H9 (cell line): ENCODE measurements at regions not wholly inside any gene's neighbourhood (a gene's known extent, or its start where the extent isn't known, plus 50 kb on each side); places are given as distances from the start of the nearest gene placed in this dataset.

Experiments used
- DNase-seq: peaks from one replicate; pipeline ENCODE4 v3.0.0-alpha.2; 2017
- H2AFZ ChIP-seq: one replicate; pipeline ENCODE4 v1.6.1; 2013; ENCODE audit warnings: mild to moderate bottlenecking, low read length, control low read depth, moderate library complexity
- H2AK5ac ChIP-seq: 2 replicates; pipeline ENCODE4 v1.6.1; 2013; ENCODE audit warnings: low read length, control low read depth, mixed read lengths; ENCODE audit not compliant: insufficient read length
- H2BK120ac ChIP-seq: one replicate; pipeline ENCODE4 v1.6.1; 2013; ENCODE audit warnings: low read depth, mild to moderate bottlenecking, low read length, control low read depth, inconsistent platforms; ENCODE audit not compliant: poor library complexity, severe bottlenecking
- H2BK12ac ChIP-seq: 2 replicates; pipeline ENCODE4 v1.6.1; 2013; ENCODE audit warnings: low read length, control low read depth, mixed read lengths, low read depth; ENCODE audit not compliant: insufficient read length
- H2BK15ac ChIP-seq: 2 replicates; pipeline ENCODE4 v1.6.1; 2013; ENCODE audit warnings: low read depth, low read length, control low read depth
- H2BK20ac ChIP-seq: one replicate; pipeline ENCODE4 v1.6.1; 2013; ENCODE audit warnings: low read depth, mild to moderate bottlenecking, low read length, control low read depth, inconsistent platforms; ENCODE audit not compliant: poor library complexity, severe bottlenecking
- H2BK5ac ChIP-seq: 2 replicates; pipeline ENCODE4 v1.6.1; 2013; ENCODE audit warnings: low read length, control low read depth, mixed read lengths; ENCODE audit not compliant: insufficient read length
- H3K14ac ChIP-seq: 2 replicates; pipeline ENCODE4 v1.6.1; 2013; ENCODE audit warnings: low read length, control low read depth; ENCODE audit not compliant: insufficient read depth
- H3K18ac ChIP-seq: 2 replicates; pipeline ENCODE4 v1.6.1; 2013; ENCODE audit warnings: low read depth, mild to moderate bottlenecking, mixed read lengths, low read length, control low read depth; ENCODE audit not compliant: insufficient read length
- H3K23ac ChIP-seq: 2 replicates; pipeline ENCODE4 v1.6.1; 2013; ENCODE audit warnings: low read length, control low read depth, mixed read lengths, low read depth; ENCODE audit not compliant: insufficient read length
- H3K23me2 ChIP-seq: 2 replicates; pipeline ENCODE4 v1.6.1; 2013; ENCODE audit warnings: low read depth, mild to moderate bottlenecking, mixed read lengths, low read length, control low read depth; ENCODE audit not compliant: insufficient read length, poor library complexity, severe bottlenecking
- H3K27ac ChIP-seq: 2 replicates; pipeline ENCODE4 v1.5.1; 2013; ENCODE audit warnings: low read length, control low read depth, mixed read lengths, low read depth; ENCODE audit not compliant: insufficient read length
- H3K27me3 ChIP-seq: 2 replicates; pipeline ENCODE4 v1.6.1; 2013; ENCODE audit warnings: low read length, control low read depth, inconsistent platforms; ENCODE audit not compliant: insufficient read depth
- H3K4ac ChIP-seq: 2 replicates; pipeline ENCODE4 v1.6.1; 2013; ENCODE audit warnings: low read depth, mild to moderate bottlenecking, control low read depth, inconsistent platforms, low read length, moderate library complexity
- H3K4me1 ChIP-seq: 2 replicates; pipeline ENCODE4 v1.6.1; 2013; ENCODE audit warnings: low read length, control low read depth, inconsistent platforms; ENCODE audit not compliant: insufficient read depth
- H3K4me2 ChIP-seq: 2 replicates; pipeline ENCODE4 v1.6.1; 2013; ENCODE audit warnings: low read length, control low read depth, mixed read lengths; ENCODE audit not compliant: insufficient read length, insufficient read depth
- H3K56ac ChIP-seq: 2 replicates; pipeline ENCODE4 v1.6.1; 2013; ENCODE audit warnings: low read depth, mild to moderate bottlenecking, mixed read lengths, low read length, control low read depth; ENCODE audit not compliant: insufficient read length
- H3K79me1 ChIP-seq: 2 replicates; pipeline ENCODE4 v1.6.1; 2013; ENCODE audit warnings: low read depth, mild to moderate bottlenecking, moderate library complexity, low read length, control low read depth, inconsistent platforms; ENCODE audit not compliant: insufficient read depth, poor library complexity, severe bottlenecking
- H3K79me2 ChIP-seq: 2 replicates; pipeline ENCODE4 v1.6.1; 2013; ENCODE audit warnings: low read length, control low read depth, inconsistent platforms; ENCODE audit not compliant: insufficient read depth
- H3K9ac ChIP-seq: 2 replicates; pipeline ENCODE4 v1.6.1; 2013; ENCODE audit warnings: low read length, control low read depth, mixed read lengths; ENCODE audit not compliant: insufficient read length; ENCODE audit errors: extremely low read depth
- H3K9me3 ChIP-seq: one replicate; pipeline ENCODE4 v1.6.1; 2013; ENCODE audit warnings: low read depth, low read length, inconsistent platforms; ENCODE audit not compliant: control insufficient read depth
- H3T11ph ChIP-seq: one replicate; pipeline ENCODE4 v1.6.1; 2013; ENCODE audit warnings: mild to moderate bottlenecking, low read length, control low read depth, inconsistent platforms
- H4K20me1 ChIP-seq: one replicate; pipeline ENCODE4 v1.6.1; 2013; ENCODE audit not compliant: control insufficient read depth, insufficient read length, insufficient read depth
- H4K5ac ChIP-seq: 2 replicates; pipeline ENCODE4 v1.6.1; 2013; ENCODE audit warnings: low read depth, mild to moderate bottlenecking, mixed read lengths, low read length, control low read depth; ENCODE audit not compliant: insufficient read length
- H4K8ac ChIP-seq: replicated peaks from 2 replicates; pipeline ENCODE4 v1.6.1; 2013; ENCODE audit warnings: low read length, control low read depth, mixed read lengths, low read depth; ENCODE audit not compliant: insufficient read length
- H4K91ac ChIP-seq: 2 replicates; pipeline ENCODE4 v1.6.1; 2013; ENCODE audit warnings: low read depth, mild to moderate bottlenecking, moderate library complexity, mixed read lengths, low read length, control low read depth; ENCODE audit not compliant: insufficient read length
- H3K27ac Mint-ChIP-seq, 3 experiments: 2 replicates in 2 of 3; 3 replicates in 1 of 3; pipeline ENCODE4 v1.8.0; 2020 to 2021; ENCODE audit warnings: mixed read lengths in 3 of 3, mild to moderate bottlenecking in 1 of 3, moderate library complexity in 1 of 3
- H3K27me3 Mint-ChIP-seq: 2 replicates; pipeline ENCODE4 v1.8.0; 2021; ENCODE audit warnings: low read depth, mild to moderate bottlenecking, moderate library complexity, mixed read lengths
- H3K36me3 Mint-ChIP-seq, 3 experiments: 2 replicates in 2 of 3; 3 replicates in 1 of 3; pipeline ENCODE4 v1.8.0; 2020 to 2021; ENCODE audit warnings: low read depth in 3 of 3, mixed read lengths in 3 of 3; ENCODE audit not compliant: insufficient read depth in 1 of 3
- H3K4me1 Mint-ChIP-seq, 2 experiments: 2 replicates each; pipeline ENCODE4 v1.8.0; 2020; ENCODE audit warnings: mixed read lengths in 2 of 2
- H3K4me3 Mint-ChIP-seq, 2 experiments: 2 replicates in 1 of 2; 3 replicates in 1 of 2; pipeline ENCODE4 v1.8.0; 2020 to 2021; ENCODE audit warnings: mild to moderate bottlenecking in 2 of 2, mixed read lengths in 2 of 2, moderate library complexity in 1 of 2
- H3K9me3 Mint-ChIP-seq, 2 experiments: 2 replicates in 1 of 2; 3 replicates in 1 of 2; pipeline ENCODE4 v1.8.0; 2020; ENCODE audit warnings: mild to moderate bottlenecking in 2 of 2, mixed read lengths in 2 of 2, moderate library complexity in 1 of 2
- TF ChIP-seq, protein P1 (sequence below): fragments of 200-600 bp; sonication (generic); conservative IDR thresholded peaks from 3 replicates; pipeline ENCODE4 v1.8.0; 2021; ENCODE audit warnings: antibody characterized with exemption, mild to moderate bottlenecking

DNA sequence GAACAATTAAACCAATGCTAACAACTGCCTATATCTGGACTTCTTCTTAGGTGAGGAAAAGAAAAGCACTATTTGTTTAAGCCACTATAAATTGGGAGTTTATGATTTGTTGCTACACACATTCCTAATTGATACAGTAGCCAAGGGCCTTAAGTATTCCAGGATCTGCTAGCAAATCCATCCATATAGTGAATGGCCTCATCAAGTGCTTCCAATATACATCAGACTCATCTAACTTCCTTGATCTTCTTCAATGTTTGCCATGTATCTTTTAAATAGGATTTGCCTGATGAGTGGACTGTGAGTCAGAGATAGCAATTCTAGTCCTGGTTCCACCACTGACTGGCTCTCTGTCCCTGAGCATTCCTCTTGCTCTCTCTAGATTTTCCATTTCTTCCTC, 430.2 kb downstream of the OMA1 start:
- peaks cover 5 to 25% (median 6%) of the 10 kb centered on the region in 3 experiments; a peak in 6 of 7 replicates for H3K36me3 Mint-ChIP-seq
- no peak overlapping the region for H3T11ph ChIP-seq
- H2BK120ac ChIP-seq, result no peak overlapping the region
- H3K9me3 ChIP-seq, result peaks cover 6% of the 10 kb centered on the region
- no peak overlapping the region for H4K8ac ChIP-seq
- no peak overlapping the region for H3K9ac ChIP-seq
- no peak overlapping the region for H4K5ac ChIP-seq
- no peaks in the 10 kb centered on the region for H3K4me1 ChIP-seq
- H3K27ac ChIP-seq, result no peak overlapping the region
- no peaks in the 10 kb centered on the region for H3K27me3 ChIP-seq
- H3K18ac ChIP-seq, result no peak overlapping the region
- no peak overlapping the region for H3K27ac Mint-ChIP-seq
- no peak overlapping the region for H3K23ac ChIP-seq
- no peak for DNase-seq
- H3K4me3 Mint-ChIP-seq, result no peak overlapping the region
- H3K27me3 Mint-ChIP-seq, result no peaks in the 10 kb centered on the region
- no peaks in the 10 kb centered on the region for H4K20me1 ChIP-seq
- H3K4me2 ChIP-seq, result no peak overlapping the region
- no peaks in the 10 kb centered on the region for H3K23me2 ChIP-seq
- no peak overlapping the region for H3K56ac ChIP-seq
- H3K14ac ChIP-seq, result no peak overlapping the region
- H2BK15ac ChIP-seq, result no peak overlapping the region
- no peak overlapping the region for H3K4ac ChIP-seq
- H3K4me1 Mint-ChIP-seq, result no peaks in the 10 kb centered on the region
- H2AFZ ChIP-seq, result no peak overlapping the region
- no peak overlapping the region for H2AK5ac ChIP-seq
- H3K79me2 ChIP-seq, result no peaks in the 10 kb centered on the region
- no peaks in the 10 kb centered on the region for H3K79me1 ChIP-seq
- H2BK20ac ChIP-seq, result no peak overlapping the region
- no peak overlapping the region for H2BK12ac ChIP-seq
- peaks cover 14 to 15% of the 10 kb centered on the region in 2 experiments for H3K9me3 Mint-ChIP-seq
- H2BK5ac ChIP-seq, result no peak overlapping the region
- H4K91ac ChIP-seq, result no peak overlapping the region
- TF ChIP-seq, protein P1, sequence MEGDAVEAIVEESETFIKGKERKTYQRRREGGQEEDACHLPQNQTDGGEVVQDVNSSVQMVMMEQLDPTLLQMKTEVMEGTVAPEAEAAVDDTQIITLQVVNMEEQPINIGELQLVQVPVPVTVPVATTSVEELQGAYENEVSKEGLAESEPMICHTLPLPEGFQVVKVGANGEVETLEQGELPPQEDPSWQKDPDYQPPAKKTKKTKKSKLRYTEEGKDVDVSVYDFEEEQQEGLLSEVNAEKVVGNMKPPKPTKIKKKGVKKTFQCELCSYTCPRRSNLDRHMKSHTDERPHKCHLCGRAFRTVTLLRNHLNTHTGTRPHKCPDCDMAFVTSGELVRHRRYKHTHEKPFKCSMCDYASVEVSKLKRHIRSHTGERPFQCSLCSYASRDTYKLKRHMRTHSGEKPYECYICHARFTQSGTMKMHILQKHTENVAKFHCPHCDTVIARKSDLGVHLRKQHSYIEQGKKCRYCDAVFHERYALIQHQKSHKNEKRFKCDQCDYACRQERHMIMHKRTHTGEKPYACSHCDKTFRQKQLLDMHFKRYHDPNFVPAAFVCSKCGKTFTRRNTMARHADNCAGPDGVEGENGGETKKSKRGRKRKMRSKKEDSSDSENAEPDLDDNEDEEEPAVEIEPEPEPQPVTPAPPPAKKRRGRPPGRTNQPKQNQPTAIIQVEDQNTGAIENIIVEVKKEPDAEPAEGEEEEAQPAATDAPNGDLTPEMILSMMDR, result no peak
